Neural cell (in vitro differentiated cells): ENCODE measurements at regions not wholly inside any gene's neighbourhood (a gene's known extent, or its start where the extent isn't known, plus 50 kb on each side); places are given as distances from the start of the nearest gene placed in this dataset.

Experiments used
- H2AFZ ChIP-seq: fragments of 200-600, 300-800 bp; sonication (generic), shearing (Covaris generic); 2 replicates; pipeline ENCODE4 v1.6.0; 2014; ENCODE audit warnings: low read depth, mild to moderate bottlenecking, antibody characterized with exemption, low read length, moderate library complexity
- H3F3A ChIP-seq: fragments of 200-600 bp; shearing (Covaris generic); 2 replicates; pipeline ENCODE4 v1.6.1; 2016; ENCODE audit warnings: mild to moderate bottlenecking, moderate library complexity, mixed read lengths, antibody characterized with exemption, low read length; ENCODE audit not compliant: insufficient read depth, poor library complexity, severe bottlenecking
- H3K27ac ChIP-seq: fragments of 200-600, 300-800 bp; sonication (generic), shearing (Covaris generic); 2 replicates; pipeline ENCODE4 v1.5.1; 2014; ENCODE audit warnings: mild to moderate bottlenecking, low read length, moderate library complexity
- H3K27me3 ChIP-seq: fragments of 300-800, 200-600 bp; sonication (generic), shearing (Covaris generic); 2 replicates; pipeline ENCODE4 v1.6.0; 2014; ENCODE audit warnings: mild to moderate bottlenecking, low read depth, low read length, moderate library complexity; ENCODE audit not compliant: insufficient read depth
- H3K36me3 ChIP-seq: fragments of 300-800, 200-600 bp; sonication (generic), shearing (Covaris generic); 2 replicates; pipeline ENCODE4 v1.5.1; 2014; ENCODE audit warnings: mild to moderate bottlenecking, antibody characterized with exemption, low read length, moderate library complexity; ENCODE audit not compliant: insufficient read depth
- H3K4me2 ChIP-seq: fragments of 300-800, 200-600 bp; sonication (generic), shearing (Covaris generic); 2 replicates; pipeline ENCODE4 v1.6.0; 2014; ENCODE audit warnings: mild to moderate bottlenecking, low read length
- H3K4me3 ChIP-seq: fragments of 300-800, 200-600 bp; sonication (generic), shearing (Covaris generic); 2 replicates; pipeline ENCODE4 v1.5.1; 2014; ENCODE audit warnings: mild to moderate bottlenecking, low read length, moderate library complexity
- H3K79me2 ChIP-seq: fragments of 200-600 bp; shearing (Covaris generic); replicated peaks from 2 replicates; pipeline ENCODE4 v1.6.0; 2014; ENCODE audit warnings: mild to moderate bottlenecking, low read length, moderate library complexity; ENCODE audit not compliant: insufficient read depth
- H3K9ac ChIP-seq: fragments of 300-800, 200-600 bp; sonication (generic), shearing (Covaris generic); 2 replicates; pipeline ENCODE4 v1.6.1; 2016; ENCODE audit warnings: mild to moderate bottlenecking, low read length, mixed read lengths
- H3K9me2 ChIP-seq: fragments of 200-600 bp; shearing (Covaris generic); 2 replicates; pipeline ENCODE4 v1.6.1; 2016; ENCODE audit warnings: mild to moderate bottlenecking, low read length, mixed read lengths; ENCODE audit not compliant: insufficient read depth
- H3K9me3 ChIP-seq: fragments of 200-600, 300-800 bp; sonication (generic), shearing (Covaris generic); 2 replicates; pipeline ENCODE4 v1.6.1; 2016; ENCODE audit warnings: mild to moderate bottlenecking, mixed run types, low read length, moderate library complexity, mixed read lengths
- H4K20me1 ChIP-seq: fragments of 200-600 bp; shearing (Covaris generic); 2 replicates; pipeline ENCODE4 v1.6.1; 2016; ENCODE audit warnings: mild to moderate bottlenecking, mixed run types; ENCODE audit not compliant: insufficient read depth
- CTCF ChIP-seq: fragments of 450-650 bp; IDR thresholded peaks from 2 replicates; pipeline ENCODE4 v1.5.1; 2014; ENCODE audit warnings: antibody characterized with exemption, mild to moderate bottlenecking, moderate library complexity; ENCODE audit not compliant: poor library complexity, severe bottlenecking
- EP300 ChIP-seq: fragments of 450-650 bp; conservative IDR thresholded peaks from 2 replicates; pipeline ENCODE4 v1.6.1; 2014; ENCODE audit warnings: antibody characterized with exemption, mild to moderate bottlenecking, moderate library complexity; ENCODE audit not compliant: poor library complexity, severe bottlenecking
- EZH2 ChIP-seq: fragments of 200-600, 300-800 bp; shearing (Covaris generic), sonication (generic); IDR thresholded peaks from 2 replicates; pipeline ENCODE4 v1.6.1; 2014; ENCODE audit warnings: antibody characterized with exemption, low read length, borderline replicate concordance, mild to moderate bottlenecking; ENCODE audit not compliant: insufficient read depth, poor library complexity, severe bottlenecking
- MXI1 ChIP-seq: fragments of 450-650 bp; conservative IDR thresholded peaks from 2 replicates; pipeline ENCODE4 v1.6.1; 2014; ENCODE audit warnings: antibody characterized with exemption, mild to moderate bottlenecking; ENCODE audit not compliant: poor library complexity, severe bottlenecking
- POLR2AphosphoS5 ChIP-seq: IDR thresholded peaks from 2 replicates; pipeline ENCODE4 v1.6.1; 2012
- RAD21 ChIP-seq: fragments of 450-650 bp; conservative IDR thresholded peaks from 2 replicates; pipeline ENCODE4 v1.6.1; 2014; ENCODE audit warnings: antibody characterized with exemption, mild to moderate bottlenecking, moderate library complexity
- REST ChIP-seq: IDR thresholded peaks from 2 replicates; pipeline ENCODE4 v1.6.1; 2012; ENCODE audit warnings: borderline replicate concordance
- SMC3 ChIP-seq: fragments of 450-650 bp; conservative IDR thresholded peaks from 2 replicates; pipeline ENCODE4 v1.6.1; 2014; ENCODE audit warnings: antibody characterized with exemption, mild to moderate bottlenecking, moderate library complexity; ENCODE audit not compliant: poor library complexity
- TAF1 ChIP-seq: IDR thresholded peaks from 2 replicates; pipeline ENCODE4 v1.6.1; 2012; ENCODE audit warnings: low read depth

- no peaks in the 10 kb centered on the region for H3K9me2 ChIP-seq
- no peaks in the 10 kb centered on the region for H4K20me1 ChIP-seq
- H2AFZ ChIP-seq: no peak overlapping the region
- no peaks in the 10 kb centered on the region for H3F3A ChIP-seq
- H3K4me3 ChIP-seq: no peak overlapping the region
- H3K36me3 ChIP-seq: no peaks in the 10 kb centered on the region
- H3K27ac ChIP-seq: no peak overlapping the region
- H3K9me3 ChIP-seq: no peaks in the 10 kb centered on the region
- H3K9ac ChIP-seq: no peak overlapping the region
- no peaks in the 10 kb centered on the region for H3K27me3 ChIP-seq
- no peak overlapping the region for H3K4me2 ChIP-seq
- TF ChIP-seq POLR2AphosphoS5 (no peak), MXI1 (no peak), EZH2 (no peak), REST (no peak), SMC3 (no peak), RAD21 (no peak), CTCF (no peak)
- H3K79me2 ChIP-seq: no peaks in the 10 kb centered on the region
Observed at GRCh38 chr4:138409670-138410069, 167.5 kb upstream of the SLC7A11 start.

- H3K9me3 ChIP-seq: no peaks in the 10 kb centered on the region
- H4K20me1 ChIP-seq: no peaks in the 10 kb centered on the region
- H3K36me3 ChIP-seq: no peaks in the 10 kb centered on the region
- no peaks in the 10 kb centered on the region for H3K79me2 ChIP-seq
- H3K4me3 ChIP-seq: no peak overlapping the region
- H3K27me3 ChIP-seq: no peaks in the 10 kb centered on the region
- no peak overlapping the region for H3K27ac ChIP-seq
- H3K9ac ChIP-seq: no peak overlapping the region
- no peaks in the 10 kb centered on the region for H3F3A ChIP-seq
- no peaks in the 10 kb centered on the region for H3K9me2 ChIP-seq
- no peak for TF ChIP-seq MXI1
- TF ChIP-seq REST: no peak
- TF ChIP-seq EZH2: no peak
- no peak for TF ChIP-seq EP300
- TF ChIP-seq TAF1: no peak
- no peak for TF ChIP-seq CTCF
- no peak for TF ChIP-seq RAD21
- TF ChIP-seq POLR2AphosphoS5: no peak
- TF ChIP-seq SMC3: no peak
- no peak overlapping the region for H3K4me2 ChIP-seq
- no peak overlapping the region for H2AFZ ChIP-seq
Observed at GRCh38 chr4:138408758-138409157, 166.6 kb upstream of the SLC7A11 start.
